A673 (cell line): ENCODE measurements at regions not wholly inside any gene's neighbourhood (a gene's known extent, or its start where the extent isn't known, plus 50 kb on each side); places are given as distances from the start of the nearest gene placed in this dataset.

Experiments
- EZH2 ChIP-seq: fragments of 200-600 bp; sonication (generic); IDR thresholded peaks from 2 replicates; pipeline ENCODE4 v1.6.1; 2017; ENCODE audit warnings: borderline replicate concordance, low read depth, mild to moderate bottlenecking, mixed read lengths, antibody characterized with exemption, low read length; ENCODE audit not compliant: poor library complexity, severe bottlenecking
- TF ChIP-seq, protein P1 (sequence below): fragments of 300-800, 200-600 bp; sonication (generic); conservative IDR thresholded peaks from 2 replicates; pipeline ENCODE4 v1.5.1; 2017; ENCODE audit warnings: low read depth, mild to moderate bottlenecking, antibody characterized with exemption, low read length, moderate library complexity, mixed read lengths

DNA sequence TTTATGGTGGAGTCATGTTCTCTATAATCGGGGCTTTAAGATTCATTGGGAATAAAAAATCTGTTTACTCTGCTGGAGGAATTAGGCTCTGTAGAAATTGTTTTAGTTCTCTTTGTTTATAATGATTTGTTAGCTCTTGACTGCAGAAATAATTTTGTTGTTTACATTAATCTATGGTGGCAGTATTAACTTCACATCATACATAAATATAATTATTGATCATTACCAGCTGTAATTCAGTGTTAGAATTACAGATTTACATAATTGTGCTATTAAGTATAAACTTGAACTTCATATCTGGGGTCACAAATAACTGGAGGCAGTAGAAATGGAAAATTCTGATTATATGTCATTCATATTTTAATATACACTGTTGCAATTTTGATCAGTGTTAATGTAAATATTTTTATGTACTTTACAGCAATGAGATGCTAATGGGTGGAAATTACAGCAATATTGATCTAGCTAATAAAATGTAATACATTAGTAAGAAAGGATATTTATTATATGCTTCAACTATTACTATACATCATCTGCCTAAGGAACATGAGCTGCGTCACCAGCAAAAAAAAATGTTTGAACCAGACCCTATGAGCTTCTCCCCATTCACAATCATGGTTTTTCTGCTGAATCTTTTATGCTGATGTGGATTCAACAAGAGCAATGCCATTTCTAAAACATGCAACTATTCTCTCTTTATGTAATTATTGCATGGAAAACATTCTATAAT lies 846.6 kb downstream of the NR2F1-AS1 start:
- TF ChIP-seq, protein P1, sequence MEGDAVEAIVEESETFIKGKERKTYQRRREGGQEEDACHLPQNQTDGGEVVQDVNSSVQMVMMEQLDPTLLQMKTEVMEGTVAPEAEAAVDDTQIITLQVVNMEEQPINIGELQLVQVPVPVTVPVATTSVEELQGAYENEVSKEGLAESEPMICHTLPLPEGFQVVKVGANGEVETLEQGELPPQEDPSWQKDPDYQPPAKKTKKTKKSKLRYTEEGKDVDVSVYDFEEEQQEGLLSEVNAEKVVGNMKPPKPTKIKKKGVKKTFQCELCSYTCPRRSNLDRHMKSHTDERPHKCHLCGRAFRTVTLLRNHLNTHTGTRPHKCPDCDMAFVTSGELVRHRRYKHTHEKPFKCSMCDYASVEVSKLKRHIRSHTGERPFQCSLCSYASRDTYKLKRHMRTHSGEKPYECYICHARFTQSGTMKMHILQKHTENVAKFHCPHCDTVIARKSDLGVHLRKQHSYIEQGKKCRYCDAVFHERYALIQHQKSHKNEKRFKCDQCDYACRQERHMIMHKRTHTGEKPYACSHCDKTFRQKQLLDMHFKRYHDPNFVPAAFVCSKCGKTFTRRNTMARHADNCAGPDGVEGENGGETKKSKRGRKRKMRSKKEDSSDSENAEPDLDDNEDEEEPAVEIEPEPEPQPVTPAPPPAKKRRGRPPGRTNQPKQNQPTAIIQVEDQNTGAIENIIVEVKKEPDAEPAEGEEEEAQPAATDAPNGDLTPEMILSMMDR, result no peak
- TF ChIP-seq EZH2, result no peak
